ENCODE measurements at regions not wholly inside any gene's neighbourhood (a gene's known extent, or its start where the extent isn't known, plus 50 kb on each side); places are given as distances from the start of the nearest gene placed in this dataset.

DNA sequence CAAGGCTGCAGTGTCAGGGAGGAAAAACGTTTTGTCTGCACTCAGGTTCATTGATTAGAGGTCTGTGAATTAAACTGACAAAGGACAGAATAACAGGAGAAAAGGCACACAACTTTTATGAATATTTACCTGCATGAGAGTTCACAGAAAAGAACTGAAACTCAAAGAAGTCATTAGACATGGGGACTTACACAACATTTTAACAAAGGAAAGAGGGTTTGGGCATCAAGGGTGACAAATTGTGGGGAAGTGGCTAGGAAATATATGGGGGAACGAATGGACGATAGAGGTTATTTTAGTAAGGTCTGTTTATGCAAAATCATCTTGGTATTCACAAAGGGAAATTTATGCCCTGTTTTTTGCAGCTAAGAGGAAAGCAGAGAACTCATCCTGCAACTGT lies 65.6 kb upstream of the C15orf39 start:
- no peak for DNase-seq

DNA sequence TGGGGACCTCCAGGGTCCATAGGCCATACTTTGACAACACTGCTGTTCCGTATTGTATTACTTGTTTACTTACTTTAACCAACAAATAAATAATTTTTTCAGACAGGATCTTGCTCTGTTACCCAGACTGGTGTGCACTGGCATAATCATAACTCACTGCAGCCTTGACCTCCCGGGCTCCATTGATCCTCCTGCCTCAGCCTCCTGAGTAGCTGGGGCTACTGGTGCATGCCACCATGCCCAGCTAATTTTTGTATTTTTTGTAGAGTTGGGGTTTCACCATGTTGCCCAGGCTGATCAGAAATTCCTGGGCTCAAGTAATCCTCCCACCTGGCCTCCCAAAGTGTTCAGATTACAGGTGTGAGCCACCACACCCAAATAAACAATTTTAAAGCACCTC lies 64.9 kb upstream of the C15orf39 start:
- no peak for DNase-seq

DNA sequence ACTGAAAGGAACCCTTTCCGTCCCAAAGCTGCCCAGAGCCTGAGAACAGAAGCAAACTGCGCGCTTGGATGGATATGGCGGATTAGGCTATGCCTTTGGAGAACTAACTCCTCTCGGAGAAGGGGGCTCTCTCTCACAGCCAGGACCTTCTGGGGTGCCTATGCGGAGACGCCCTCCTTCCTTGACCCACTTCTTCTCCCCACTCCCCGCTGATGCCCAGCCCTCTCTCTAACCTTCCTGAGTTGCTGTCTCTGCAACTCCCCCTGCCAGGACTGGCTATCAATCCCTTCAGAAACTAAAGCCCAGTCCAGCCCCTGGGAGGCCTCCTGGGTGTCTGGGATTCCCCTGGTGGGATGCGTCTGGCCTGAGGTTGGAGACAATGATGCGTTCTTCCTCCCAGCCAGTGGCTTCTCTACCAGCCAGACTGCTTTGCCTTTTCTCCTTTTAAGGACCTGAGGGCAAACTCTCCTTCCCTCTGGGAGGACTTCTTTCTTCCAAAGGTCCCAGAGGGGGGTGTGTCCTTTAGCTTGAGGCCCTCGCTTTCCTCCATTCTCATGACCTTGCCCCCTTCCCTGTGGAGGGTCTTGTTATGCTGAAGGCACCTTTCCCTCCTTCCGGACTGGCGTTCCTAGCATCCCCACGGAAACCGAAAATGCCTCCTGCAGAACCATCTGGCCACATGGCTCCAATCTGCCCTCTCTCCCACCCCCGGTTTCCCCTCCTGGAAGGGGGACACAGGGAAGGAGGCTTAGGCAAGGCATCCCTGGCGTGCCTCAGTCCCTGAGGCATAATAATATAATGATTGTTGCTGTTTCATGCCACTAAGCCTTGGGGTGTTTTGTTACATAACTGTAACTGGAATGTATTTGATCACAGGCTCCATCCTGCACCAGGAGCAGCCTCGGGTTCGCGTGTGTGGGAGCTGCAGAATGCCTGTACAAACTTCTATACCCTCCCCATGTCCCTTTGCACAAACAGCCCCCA lies 63.4 kb upstream of the C15orf39 start:
- peak; percentile 53 for DNase-seq

DNA sequence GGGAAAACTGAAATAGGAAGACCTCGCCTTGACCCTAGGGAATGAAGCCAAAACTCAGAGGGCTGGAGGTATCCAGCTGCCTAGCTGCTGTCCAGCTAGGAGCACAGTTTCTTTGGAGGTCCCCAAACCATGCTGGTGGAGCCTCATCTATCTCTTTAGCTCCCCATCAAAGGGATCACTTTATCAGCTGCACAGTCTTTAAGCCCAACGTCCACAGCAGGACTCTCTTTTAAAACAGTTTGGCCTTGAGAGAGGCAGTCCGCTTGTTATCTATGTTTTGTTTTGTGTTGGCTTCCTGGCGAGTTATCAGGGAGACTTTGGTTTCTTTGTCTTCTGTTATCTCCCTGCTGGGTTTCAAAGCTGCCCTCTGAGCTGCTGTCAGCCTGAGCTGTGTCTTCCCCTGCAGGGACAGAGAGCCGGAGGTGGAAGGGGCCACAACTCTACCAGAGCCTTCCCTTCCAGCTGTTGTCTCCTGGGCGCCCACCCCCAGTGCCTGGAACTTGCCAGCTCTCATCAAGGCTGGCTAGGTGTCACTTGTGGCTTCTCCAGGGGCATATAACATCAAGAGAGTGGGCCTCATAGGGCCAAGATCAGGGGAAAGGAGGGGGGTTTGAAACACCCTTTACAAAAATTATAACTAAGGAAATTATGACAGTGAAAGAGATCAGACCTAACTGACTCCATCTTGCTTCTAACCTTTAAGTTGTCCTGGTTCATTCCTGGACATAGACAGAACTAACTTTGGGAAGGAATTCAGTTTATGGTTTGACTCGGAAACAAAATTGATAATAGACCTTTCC lies 61.4 kb upstream of the C15orf39 start:
- no peak for DNase-seq

DNA sequence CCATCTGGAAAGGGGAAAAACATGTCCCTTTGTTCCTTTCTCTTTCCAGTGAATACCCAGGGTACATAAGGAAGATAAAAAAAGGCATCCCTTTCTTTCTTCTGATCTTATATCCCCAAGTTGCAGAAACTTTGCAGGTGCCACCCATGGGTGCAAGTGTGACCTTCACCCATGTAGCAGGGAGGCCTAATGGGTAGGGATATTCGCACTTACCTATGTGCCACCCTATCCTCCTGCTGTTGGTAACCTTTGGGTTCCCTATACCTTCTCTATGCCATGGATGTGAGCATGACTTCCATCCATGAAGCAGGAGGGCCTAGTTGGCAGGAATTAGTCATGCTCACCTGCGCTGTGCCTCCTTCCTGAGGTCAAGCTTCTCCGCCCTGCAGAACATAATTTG lies 59.2 kb upstream of the C15orf39 start:
- no peak for DNase-seq

DNA sequence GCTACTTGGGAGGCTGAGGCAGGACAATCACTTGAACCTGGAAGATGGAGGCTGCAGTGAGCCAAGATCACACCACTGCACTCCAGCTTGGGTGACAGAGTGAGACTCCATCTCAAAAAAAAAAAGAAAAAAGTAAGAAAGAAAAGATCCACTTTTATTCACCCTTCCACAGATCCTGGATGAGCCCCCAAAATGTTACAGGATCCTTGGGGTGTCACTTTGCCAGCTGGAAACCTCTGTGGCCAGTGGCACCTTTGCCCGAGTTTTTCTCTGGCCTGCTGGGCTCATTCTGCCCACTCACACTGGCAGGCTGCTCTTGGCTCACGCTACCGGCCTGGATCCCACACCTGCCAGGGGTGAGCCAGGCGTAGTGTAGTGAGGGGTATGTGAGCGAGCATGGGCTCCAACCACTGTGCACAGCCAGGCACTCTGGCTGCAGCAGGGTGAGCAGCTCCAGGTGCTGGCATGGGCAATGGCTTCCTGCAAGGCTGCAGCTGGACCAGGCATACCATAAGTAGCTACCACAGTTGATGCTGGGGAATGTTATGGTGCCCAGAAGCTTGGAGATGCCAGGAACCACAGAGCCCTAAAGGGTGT lies 57.8 kb upstream of the C15orf39 start:
- DNase-seq, result no peak

DNA sequence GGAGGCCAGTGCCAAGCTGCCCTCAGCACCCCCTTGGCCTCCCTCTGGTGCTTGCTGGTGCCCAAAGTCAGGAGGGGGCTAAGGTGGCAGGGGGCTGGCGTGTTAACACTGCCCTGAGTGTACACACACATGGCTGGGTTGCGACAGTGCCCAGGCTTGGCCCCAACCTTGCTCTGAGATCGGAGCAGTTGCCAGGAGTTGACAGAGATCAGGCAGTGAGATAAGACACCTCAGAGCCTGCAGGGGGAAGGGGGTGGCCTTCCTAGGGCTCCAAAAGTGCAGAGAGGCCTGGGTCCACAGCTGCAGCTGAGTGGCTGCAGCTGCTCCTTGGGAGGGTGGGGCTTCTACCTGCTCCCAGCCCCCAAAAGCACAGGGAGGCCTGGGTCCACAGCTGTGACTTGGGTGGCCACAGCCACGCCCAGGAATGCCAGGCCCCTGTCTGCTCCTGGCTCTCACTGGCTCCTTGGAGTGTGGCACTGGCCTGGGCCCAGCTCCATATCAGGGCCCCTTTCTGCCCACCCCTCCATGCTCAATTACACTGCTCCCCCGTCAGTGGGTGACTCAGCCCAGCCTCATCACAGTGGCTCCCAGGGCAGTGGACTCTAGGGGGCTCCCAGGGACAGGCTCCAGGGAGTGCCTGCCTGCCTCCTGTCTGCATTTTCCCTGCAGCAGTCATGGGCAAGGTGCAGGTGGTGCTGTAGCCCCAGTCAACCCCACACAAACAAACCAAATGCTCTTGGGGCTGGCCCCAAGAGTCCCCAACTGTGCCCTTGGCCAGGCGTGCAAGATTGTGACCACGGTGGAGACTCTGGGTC lies 56.4 kb upstream of the C15orf39 start:
- DNase-seq, result no peak

DNA sequence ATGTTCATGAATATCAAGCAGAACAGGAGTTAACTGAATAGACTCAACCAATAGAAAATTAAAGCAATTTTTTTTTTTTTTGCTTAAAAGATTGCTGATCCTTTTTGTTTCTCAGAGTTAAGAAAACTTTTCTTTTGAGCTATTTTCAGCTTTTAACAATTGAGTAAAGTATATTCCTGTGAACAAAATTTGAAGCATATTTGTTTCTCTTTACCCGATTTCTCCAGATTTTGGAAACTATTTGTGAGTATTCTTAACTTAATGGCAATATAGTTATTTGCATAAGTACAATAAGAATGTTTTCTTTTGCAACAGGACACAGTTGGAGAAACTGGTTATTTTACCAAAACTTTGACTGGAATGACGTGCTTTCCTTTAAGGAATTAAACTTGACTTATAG lies 53.4 kb upstream of the C15orf39 start:
- no peak for DNase-seq

DNA sequence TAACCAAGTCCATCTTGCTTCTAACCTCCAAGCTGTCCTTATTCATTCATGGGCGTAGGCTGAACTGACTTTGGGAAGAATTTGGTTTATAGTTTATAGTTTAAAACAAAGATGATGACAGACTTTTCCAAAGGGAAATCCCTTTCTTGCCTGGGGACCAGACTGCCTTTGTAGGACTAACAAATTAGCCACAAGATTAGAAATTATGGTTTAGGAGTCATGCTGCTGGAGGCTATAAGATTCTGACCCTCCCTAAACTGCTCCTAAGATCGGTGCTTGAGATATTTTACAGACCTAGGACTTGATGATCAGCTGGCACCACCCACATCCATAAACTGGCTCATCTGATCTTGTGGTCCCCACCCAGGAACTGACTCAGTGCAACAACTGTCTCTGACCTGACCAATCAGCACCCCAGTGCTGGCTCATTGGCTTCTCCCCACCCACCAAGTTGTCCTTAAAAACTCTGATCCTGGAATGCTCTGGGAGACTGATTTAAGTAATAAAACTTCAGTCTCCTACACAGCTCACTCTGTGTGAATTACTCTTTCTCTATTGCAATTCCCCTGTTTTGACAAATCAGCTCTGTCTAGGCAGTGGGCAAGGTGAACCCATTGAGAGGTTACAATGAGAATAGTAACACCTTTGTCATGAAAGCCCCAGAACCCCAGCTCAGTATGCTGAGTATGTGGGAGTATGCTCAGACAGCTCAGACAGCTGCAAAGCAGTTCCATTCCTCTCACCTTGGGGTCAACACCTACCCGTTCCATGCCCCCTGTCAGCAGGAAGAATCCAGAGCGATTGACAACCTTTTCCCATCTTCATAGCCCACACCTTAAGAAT lies 51.6 kb upstream of the C15orf39 start:
- no peak for DNase-seq

DNA sequence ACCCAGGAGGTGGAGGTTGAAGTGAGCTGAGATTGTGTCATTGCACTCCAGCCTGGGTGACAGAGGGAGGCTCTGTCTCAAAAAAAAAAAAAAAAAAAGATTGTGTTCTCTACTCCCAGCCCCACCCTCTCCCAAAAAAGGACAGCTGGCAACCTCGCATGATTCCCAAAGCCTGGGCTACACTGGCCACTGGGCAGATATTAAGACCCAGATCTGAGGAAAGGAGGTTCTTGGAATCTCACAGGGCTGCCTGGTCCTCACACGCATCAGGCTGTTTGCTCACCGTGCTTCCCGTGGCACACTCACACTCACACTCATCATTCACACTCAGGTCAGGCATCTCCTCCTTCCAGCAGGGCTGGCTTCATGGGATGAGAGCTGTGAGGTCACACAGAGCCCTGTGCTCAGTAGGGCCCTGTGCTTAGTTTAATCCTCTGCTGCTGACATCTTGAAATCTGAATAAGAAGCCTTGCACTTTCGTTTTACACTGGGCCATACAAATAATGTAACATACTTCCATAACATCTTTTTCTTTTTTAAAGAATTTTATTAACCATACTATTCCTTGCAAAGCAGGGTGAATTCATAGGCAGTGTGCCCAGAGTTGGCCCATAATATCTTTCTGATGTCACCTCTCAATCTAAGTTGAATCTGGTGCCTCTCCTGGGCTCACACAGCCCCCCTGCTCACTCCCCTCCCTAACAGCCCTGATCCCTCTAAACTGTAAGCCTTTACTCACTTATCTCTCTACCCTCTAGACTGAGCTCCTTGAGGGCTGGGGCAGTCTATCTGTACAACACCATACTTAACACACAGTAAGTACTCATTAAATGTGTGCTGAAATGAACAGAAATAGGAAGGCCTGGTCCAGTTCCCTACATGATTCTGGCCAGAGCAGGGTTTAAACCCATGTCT lies 50.2 kb upstream of the C15orf39 start:
- DNase-seq, result no peak

All from NCI-H2171 treated with DMSO at 0.1 percent for 48 hours (cell line).